K562 (cell line): ENCODE measurements at regions not wholly inside any gene's neighbourhood (a gene's known extent, or its start where the extent isn't known, plus 50 kb on each side); places are given as distances from the start of the nearest gene placed in this dataset.

Experiments used
- ATAC-seq: fragments of 200-7000 bp; cut with Tn5 transposase; 3 replicates; pipeline ENCODE4 v1.9.1; 2020; ENCODE audit warnings: moderate library complexity
- BruUV-seq: library from RNA; stranded (reverse); fragments of 400-500 nt; replicated peaks from 2 replicates; lab custom pipeline; 2021; lab: Mats Ljungman, UMichigan
- CTCF ChIA-PET: fragments of 300-600 bp; formaldehyde crosslinking; extraction: SDS; loops from one replicate; lab custom pipeline; 2021; ENCODE audit warnings: low intra/inter-chr PET ratio; lab: Yijun Ruan, JAX
- POLR2A ChIA-PET: fragments of 300-600, 350-650 bp; sonication (Branson Sonifier 250); formaldehyde crosslinking; extraction: SDS; loops from one replicate; lab custom pipeline; 2021; ENCODE audit warnings: antibody characterized with exemption, inconsistent platforms; lab: Yijun Ruan, JAX
- DNase-seq, 4 experiments: peaks; one replicate each; pipeline versions ENCODE4 v3.0.0 to v3.0.0-alpha.2; 2011 to 2018; ENCODE audit warnings: low spot score in 3 of 4, mixed read lengths in 3 of 4; ENCODE audit errors: extremely low read depth in 1 of 4
- FAIRE-seq: peaks from 2 replicates; lab custom pipeline; 2011; peaks lifted over from hg19 to GRCh38; lab: Jason Lieb, UNC
- H2AFZ ChIP-seq: 2 replicates; pipeline ENCODE4 v1.6.0; 2011; ENCODE audit warnings: low read depth, low read length, control low read depth, inconsistent platforms
- H3K27ac ChIP-seq: fragments of 200-600 bp; 3 replicates; pipeline ENCODE4 v1.8.0; 2011; ENCODE audit warnings: low read depth, mild to moderate bottlenecking, control low read depth, inconsistent platforms, low read length, moderate library complexity, mixed read lengths; ENCODE audit errors: extremely low read depth
- H3K27me3 ChIP-seq, 2 experiments: fragments of 300-600 bp in 1 of 2; 2 replicates in 1 of 2; 3 replicates in 1 of 2; pipeline versions ENCODE4 v1.6.0 to v1.8.0; 2011; ENCODE audit warnings: inconsistent platforms in 2 of 2, low read length in 2 of 2, mild to moderate bottlenecking in 1 of 2, mixed read lengths in 1 of 2, moderate library complexity in 1 of 2; ENCODE audit not compliant: control insufficient read depth in 2 of 2, insufficient read depth in 2 of 2
- H3K36me3 ChIP-seq: fragments of 300-600 bp; 3 replicates; pipeline ENCODE4 v1.8.0; 2011; ENCODE audit warnings: mild to moderate bottlenecking, low read length, inconsistent platforms; ENCODE audit not compliant: control insufficient read depth, insufficient read depth
- H3K4me1 ChIP-seq, 2 experiments: fragments of 200-600 bp in 1 of 2; replicated peaks in 1 of 2; 2 replicates in 1 of 2; 3 replicates in 1 of 2; pipeline versions ENCODE4 v1.5.1 to v1.8.0; 2011; ENCODE audit warnings: inconsistent platforms in 2 of 2, low read length in 2 of 2, mild to moderate bottlenecking in 1 of 2, mixed read lengths in 1 of 2, moderate library complexity in 1 of 2; ENCODE audit not compliant: control insufficient read depth in 2 of 2, insufficient read depth in 2 of 2
- H3K4me2 ChIP-seq: 2 replicates; pipeline ENCODE4 v1.6.1; 2011; ENCODE audit warnings: low read length, control low read depth, inconsistent platforms, mixed read lengths; ENCODE audit not compliant: insufficient read depth
- H3K4me3 ChIP-seq: fragments of 200-600 bp; sonication (generic), shearing (Covaris generic); 2 replicates; pipeline ENCODE4 v1.5.1; 2016; ENCODE audit warnings: control low read depth, inconsistent platforms
- H3K79me2 ChIP-seq: fragments of 200-600 bp; 3 replicates; pipeline ENCODE4 v1.8.0; 2011; ENCODE audit warnings: low read length, inconsistent platforms; ENCODE audit not compliant: control insufficient read depth, insufficient read depth
- H3K9ac ChIP-seq, 2 experiments: 2 replicates each; pipeline versions ENCODE4 v1.6.0 to v1.6.1; 2011; ENCODE audit warnings: low read depth in 2 of 2, low read length in 2 of 2, control low read depth in 1 of 2, inconsistent platforms in 1 of 2, mild to moderate bottlenecking in 1 of 2, mixed read lengths in 1 of 2; ENCODE audit not compliant: insufficient read depth in 1 of 2
- H3K9me1 ChIP-seq: one replicate; pipeline ENCODE4 v1.6.0; 2011; ENCODE audit warnings: inconsistent platforms, mild to moderate bottlenecking, low read length, moderate library complexity; ENCODE audit not compliant: control insufficient read depth, insufficient read depth
- H3K9me3 ChIP-seq: replicated peaks from 2 replicates; pipeline ENCODE4 v1.5.1; 2011; ENCODE audit warnings: low read depth, low read length, inconsistent platforms; ENCODE audit not compliant: control insufficient read depth, insufficient read depth
- H4K20me1 ChIP-seq: replicated peaks from 2 replicates; pipeline ENCODE4 v1.6.1; 2011; ENCODE audit warnings: low read length, inconsistent platforms, mixed read lengths; ENCODE audit not compliant: control insufficient read depth, insufficient read depth
- CREBBP ChIP-seq: IDR thresholded peaks from one replicate; pipeline ENCODE4 v1.6.1; 2012; ENCODE audit warnings: low read depth, mild to moderate bottlenecking, control low read depth, inconsistent platforms, low read length
- DIDO1 ChIP-seq: fragments of 450-650 bp; IDR thresholded peaks from 2 replicates; pipeline ENCODE4 v1.6.1; 2016; ENCODE audit warnings: low read depth, missing biosample characterization, missing genetic modification characterization
- EZH2 ChIP-seq: IDR thresholded peaks from 2 replicates; pipeline ENCODE4 v1.6.1; 2012; ENCODE audit warnings: low read depth, mild to moderate bottlenecking, inconsistent platforms, low read length, borderline replicate concordance
- GATAD2A ChIP-seq: fragments of 450-650 bp; IDR thresholded peaks from 2 replicates; pipeline ENCODE4 v1.6.1; 2017
- MYBL2 ChIP-seq, 2 experiments: fragments of 450-650 bp in 1 of 2; sonication (generic) in 1 of 2; formaldehyde crosslinking in 1 of 2; IDR thresholded peaks; 2 replicates each; pipeline versions ENCODE4 v1.6.1 to v1.8.1; 2017 to 2022; ENCODE audit warnings: borderline replicate concordance in 1 of 2, inconsistent platforms in 1 of 2, low read depth in 1 of 2, mild to moderate bottlenecking in 1 of 2, missing genetic modification reagents in 1 of 2, moderate library complexity in 1 of 2
- PHF21A ChIP-seq: fragments of 450-650 bp; IDR thresholded peaks from 2 replicates; pipeline ENCODE4 v1.6.1; 2017; ENCODE audit warnings: low read depth, borderline replicate concordance
- ZNF57 ChIP-seq: fragments of 450-650 bp; formaldehyde crosslinking; IDR thresholded peaks from 2 replicates; pipeline ENCODE4 v1.4.0; 2020; ENCODE audit warnings: mild to moderate bottlenecking, moderate library complexity
- ZNF766 ChIP-seq: fragments of 200-800 bp; sonication (Bioruptor generic); conservative IDR thresholded peaks from 2 replicates; pipeline ENCODE4 v1.6.1; 2016; ENCODE audit warnings: missing genetic modification characterization, missing compliant biosample characterization
- WGBS: fragments of 100-300 bp; shearing (Covaris generic); methylation state at CpG from one replicate; pipeline ENCODE4 v1.1.6; 2016; ENCODE audit warnings: low coverage, mixed read lengths; ENCODE audit not compliant: insufficient coverage; ENCODE audit errors: missing lambda C conversion rate; 5-methylcytosine and 5-hydroxymethylcytosine counted together
- in situ Hi-C: fragments of 300-500 bp; cut with MboI; formaldehyde crosslinking; loops from 4 replicates; pipeline ENCODE4 v1.15.0; 2018; ENCODE audit warnings: inconsistent platforms, mixed read lengths
- intact Hi-C: fragments of 100-400 bp; cut with micrococcal nuclease; formaldehyde crosslinking; loops from 2 replicates; pipeline ENCODE4 v1.14.2; 2022
- TF ChIP-seq, protein P1 (sequence below), 2 experiments: fragments of 450-650 bp; IDR thresholded peaks; 2 replicates each; pipeline ENCODE4 v1.6.1; 2018; ENCODE audit warnings: mild to moderate bottlenecking in 2 of 2, low read depth in 1 of 2; ENCODE audit not compliant: partially characterized antibody in 2 of 2
- TF ChIP-seq, protein P2 (sequence below): fragments of 250-450 bp; sonication (Bioruptor Pico); IDR thresholded peaks from 2 replicates; pipeline ENCODE4 v1.8.0; 2021; ENCODE audit warnings: borderline replicate concordance, mild to moderate bottlenecking, moderate library complexity; ENCODE audit not compliant: poor library complexity, severe bottlenecking
- TF ChIP-seq, protein P3 (sequence below): conservative IDR thresholded peaks from 2 replicates; pipeline ENCODE4 v1.6.1; 2011; ENCODE audit warnings: low read depth, mild to moderate bottlenecking, low read length; ENCODE audit not compliant: control insufficient read depth

DNA sequence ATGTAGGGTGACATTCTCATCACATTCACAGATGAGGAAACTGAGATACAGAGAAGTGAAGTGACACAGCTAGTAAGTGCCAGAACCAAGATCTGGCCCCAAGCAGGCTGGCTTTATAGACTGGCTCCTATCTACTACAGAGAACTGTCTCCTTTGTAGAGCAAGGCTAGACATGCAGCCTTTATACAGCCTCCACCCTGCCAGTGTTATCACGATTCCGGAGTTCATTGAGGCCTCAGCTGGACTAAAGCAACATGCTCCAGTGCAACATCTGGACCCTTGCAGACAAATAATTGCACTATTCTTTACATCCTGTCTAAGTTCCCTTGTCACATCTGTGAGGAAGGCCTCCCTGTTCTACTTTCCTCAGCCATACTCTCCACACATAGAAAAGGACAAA lies 58.0 kb upstream of the XIAP start:
- no peak overlapping the region for H3K9ac ChIP-seq
- no peaks in the 10 kb centered on the region for H3K27me3 ChIP-seq
- peaks cover 0 to 19% of the 10 kb centered on the region in 2 experiments; a peak in 3 of 5 replicates for H3K4me1 ChIP-seq
- intact Hi-C loops, result loop anchor here (2.0 kb wide), 1 partner anchor 17 kb away; no protein-coding TSS in a partner anchor
- TF ChIP-seq, protein P1, sequence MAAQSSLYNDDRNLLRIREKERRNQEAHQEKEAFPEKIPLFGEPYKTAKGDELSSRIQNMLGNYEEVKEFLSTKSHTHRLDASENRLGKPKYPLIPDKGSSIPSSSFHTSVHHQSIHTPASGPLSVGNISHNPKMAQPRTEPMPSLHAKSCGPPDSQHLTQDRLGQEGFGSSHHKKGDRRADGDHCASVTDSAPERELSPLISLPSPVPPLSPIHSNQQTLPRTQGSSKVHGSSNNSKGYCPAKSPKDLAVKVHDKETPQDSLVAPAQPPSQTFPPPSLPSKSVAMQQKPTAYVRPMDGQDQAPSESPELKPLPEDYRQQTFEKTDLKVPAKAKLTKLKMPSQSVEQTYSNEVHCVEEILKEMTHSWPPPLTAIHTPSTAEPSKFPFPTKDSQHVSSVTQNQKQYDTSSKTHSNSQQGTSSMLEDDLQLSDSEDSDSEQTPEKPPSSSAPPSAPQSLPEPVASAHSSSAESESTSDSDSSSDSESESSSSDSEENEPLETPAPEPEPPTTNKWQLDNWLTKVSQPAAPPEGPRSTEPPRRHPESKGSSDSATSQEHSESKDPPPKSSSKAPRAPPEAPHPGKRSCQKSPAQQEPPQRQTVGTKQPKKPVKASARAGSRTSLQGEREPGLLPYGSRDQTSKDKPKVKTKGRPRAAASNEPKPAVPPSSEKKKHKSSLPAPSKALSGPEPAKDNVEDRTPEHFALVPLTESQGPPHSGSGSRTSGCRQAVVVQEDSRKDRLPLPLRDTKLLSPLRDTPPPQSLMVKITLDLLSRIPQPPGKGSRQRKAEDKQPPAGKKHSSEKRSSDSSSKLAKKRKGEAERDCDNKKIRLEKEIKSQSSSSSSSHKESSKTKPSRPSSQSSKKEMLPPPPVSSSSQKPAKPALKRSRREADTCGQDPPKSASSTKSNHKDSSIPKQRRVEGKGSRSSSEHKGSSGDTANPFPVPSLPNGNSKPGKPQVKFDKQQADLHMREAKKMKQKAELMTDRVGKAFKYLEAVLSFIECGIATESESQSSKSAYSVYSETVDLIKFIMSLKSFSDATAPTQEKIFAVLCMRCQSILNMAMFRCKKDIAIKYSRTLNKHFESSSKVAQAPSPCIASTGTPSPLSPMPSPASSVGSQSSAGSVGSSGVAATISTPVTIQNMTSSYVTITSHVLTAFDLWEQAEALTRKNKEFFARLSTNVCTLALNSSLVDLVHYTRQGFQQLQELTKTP (IDR thresholded peaks at IDR 0.05; ENCODE audit: low read depth in 1 of 2, partially characterized antibody in 2 of 2), result no peak
- no peak for TF ChIP-seq ZNF766
- no peak for TF ChIP-seq CREBBP
- TF ChIP-seq GATAD2A, result no peak
- TF ChIP-seq, protein P2, sequence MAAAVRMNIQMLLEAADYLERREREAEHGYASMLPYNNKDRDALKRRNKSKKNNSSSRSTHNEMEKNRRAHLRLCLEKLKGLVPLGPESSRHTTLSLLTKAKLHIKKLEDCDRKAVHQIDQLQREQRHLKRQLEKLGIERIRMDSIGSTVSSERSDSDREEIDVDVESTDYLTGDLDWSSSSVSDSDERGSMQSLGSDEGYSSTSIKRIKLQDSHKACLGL (CRISPR knock-in tag), result no peak
- TF ChIP-seq, protein P3, sequence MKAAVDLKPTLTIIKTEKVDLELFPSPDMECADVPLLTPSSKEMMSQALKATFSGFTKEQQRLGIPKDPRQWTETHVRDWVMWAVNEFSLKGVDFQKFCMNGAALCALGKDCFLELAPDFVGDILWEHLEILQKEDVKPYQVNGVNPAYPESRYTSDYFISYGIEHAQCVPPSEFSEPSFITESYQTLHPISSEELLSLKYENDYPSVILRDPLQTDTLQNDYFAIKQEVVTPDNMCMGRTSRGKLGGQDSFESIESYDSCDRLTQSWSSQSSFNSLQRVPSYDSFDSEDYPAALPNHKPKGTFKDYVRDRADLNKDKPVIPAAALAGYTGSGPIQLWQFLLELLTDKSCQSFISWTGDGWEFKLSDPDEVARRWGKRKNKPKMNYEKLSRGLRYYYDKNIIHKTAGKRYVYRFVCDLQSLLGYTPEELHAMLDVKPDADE, result no peak
- TF ChIP-seq ZNF57, result no peak
- no peak for TF ChIP-seq PHF21A
- TF ChIP-seq MYBL2 (IDR thresholded peaks at IDR 0.05; ENCODE audit: low read depth), result no peak
- no peak for TF ChIP-seq MYBL2 (CRISPR knock-in tag; IDR thresholded peaks at IDR 0.05; ENCODE audit: borderline replicate concordance)
- TF ChIP-seq DIDO1 (tag), result no peak
- no peak for TF ChIP-seq EZH2
- H2AFZ ChIP-seq, result no peak overlapping the region
- ChIA-PET CTCF (no interaction called here), POLR2A (no interaction called here)
- no TSS peak for BruUV-seq
- no peak overlapping the region for H3K4me3 ChIP-seq
- FAIRE-seq, result peak; percentile 65
- H3K36me3 ChIP-seq, result no peaks in the 10 kb centered on the region
- WGBS, result 18% methylated on average over 2 of the region's 2 CpGs
- no peak overlapping the region for H3K27ac ChIP-seq
- H3K79me2 ChIP-seq, result no peaks in the 10 kb centered on the region
- no peak overlapping the region for H3K4me2 ChIP-seq
- no peaks in the 10 kb centered on the region for H3K9me3 ChIP-seq
- no peaks in the 10 kb centered on the region for H4K20me1 ChIP-seq
- in situ Hi-C loops, result no loop called here
- no peak for ATAC-seq
- DNase-seq, result no peak
- no peaks in the 10 kb centered on the region for H3K9me1 ChIP-seq
